H9 (cell line): ENCODE measurements at regions not wholly inside any gene's neighbourhood (a gene's known extent, or its start where the extent isn't known, plus 50 kb on each side); places are given as distances from the start of the nearest gene placed in this dataset.

Source experiments
- DNase-seq: peaks from one replicate; pipeline ENCODE4 v3.0.0-alpha.2; 2017
- H2AFZ ChIP-seq: one replicate; pipeline ENCODE4 v1.6.1; 2013; ENCODE audit warnings: mild to moderate bottlenecking, low read length, control low read depth, moderate library complexity
- H2AK5ac ChIP-seq: 2 replicates; pipeline ENCODE4 v1.6.1; 2013; ENCODE audit warnings: low read length, control low read depth, mixed read lengths; ENCODE audit not compliant: insufficient read length
- H2BK120ac ChIP-seq: one replicate; pipeline ENCODE4 v1.6.1; 2013; ENCODE audit warnings: low read depth, mild to moderate bottlenecking, low read length, control low read depth, inconsistent platforms; ENCODE audit not compliant: poor library complexity, severe bottlenecking
- H2BK12ac ChIP-seq: 2 replicates; pipeline ENCODE4 v1.6.1; 2013; ENCODE audit warnings: low read length, control low read depth, mixed read lengths, low read depth; ENCODE audit not compliant: insufficient read length
- H2BK15ac ChIP-seq: 2 replicates; pipeline ENCODE4 v1.6.1; 2013; ENCODE audit warnings: low read depth, low read length, control low read depth
- H2BK20ac ChIP-seq: one replicate; pipeline ENCODE4 v1.6.1; 2013; ENCODE audit warnings: low read depth, mild to moderate bottlenecking, low read length, control low read depth, inconsistent platforms; ENCODE audit not compliant: poor library complexity, severe bottlenecking
- H2BK5ac ChIP-seq: 2 replicates; pipeline ENCODE4 v1.6.1; 2013; ENCODE audit warnings: low read length, control low read depth, mixed read lengths; ENCODE audit not compliant: insufficient read length
- H3K14ac ChIP-seq: 2 replicates; pipeline ENCODE4 v1.6.1; 2013; ENCODE audit warnings: low read length, control low read depth; ENCODE audit not compliant: insufficient read depth
- H3K18ac ChIP-seq: 2 replicates; pipeline ENCODE4 v1.6.1; 2013; ENCODE audit warnings: low read depth, mild to moderate bottlenecking, mixed read lengths, low read length, control low read depth; ENCODE audit not compliant: insufficient read length
- H3K23ac ChIP-seq: 2 replicates; pipeline ENCODE4 v1.6.1; 2013; ENCODE audit warnings: low read length, control low read depth, mixed read lengths, low read depth; ENCODE audit not compliant: insufficient read length
- H3K23me2 ChIP-seq: 2 replicates; pipeline ENCODE4 v1.6.1; 2013; ENCODE audit warnings: low read depth, mild to moderate bottlenecking, mixed read lengths, low read length, control low read depth; ENCODE audit not compliant: insufficient read length, poor library complexity, severe bottlenecking
- H3K27ac ChIP-seq: 2 replicates; pipeline ENCODE4 v1.5.1; 2013; ENCODE audit warnings: low read length, control low read depth, mixed read lengths, low read depth; ENCODE audit not compliant: insufficient read length
- H3K27me3 ChIP-seq: 2 replicates; pipeline ENCODE4 v1.6.1; 2013; ENCODE audit warnings: low read length, control low read depth, inconsistent platforms; ENCODE audit not compliant: insufficient read depth
- H3K4ac ChIP-seq: 2 replicates; pipeline ENCODE4 v1.6.1; 2013; ENCODE audit warnings: low read depth, mild to moderate bottlenecking, control low read depth, inconsistent platforms, low read length, moderate library complexity
- H3K4me1 ChIP-seq: 2 replicates; pipeline ENCODE4 v1.6.1; 2013; ENCODE audit warnings: low read length, control low read depth, inconsistent platforms; ENCODE audit not compliant: insufficient read depth
- H3K4me2 ChIP-seq: 2 replicates; pipeline ENCODE4 v1.6.1; 2013; ENCODE audit warnings: low read length, control low read depth, mixed read lengths; ENCODE audit not compliant: insufficient read length, insufficient read depth
- H3K56ac ChIP-seq: 2 replicates; pipeline ENCODE4 v1.6.1; 2013; ENCODE audit warnings: low read depth, mild to moderate bottlenecking, mixed read lengths, low read length, control low read depth; ENCODE audit not compliant: insufficient read length
- H3K79me1 ChIP-seq: 2 replicates; pipeline ENCODE4 v1.6.1; 2013; ENCODE audit warnings: low read depth, mild to moderate bottlenecking, moderate library complexity, low read length, control low read depth, inconsistent platforms; ENCODE audit not compliant: insufficient read depth, poor library complexity, severe bottlenecking
- H3K79me2 ChIP-seq: 2 replicates; pipeline ENCODE4 v1.6.1; 2013; ENCODE audit warnings: low read length, control low read depth, inconsistent platforms; ENCODE audit not compliant: insufficient read depth
- H3K9ac ChIP-seq: 2 replicates; pipeline ENCODE4 v1.6.1; 2013; ENCODE audit warnings: low read length, control low read depth, mixed read lengths; ENCODE audit not compliant: insufficient read length; ENCODE audit errors: extremely low read depth
- H3K9me3 ChIP-seq: one replicate; pipeline ENCODE4 v1.6.1; 2013; ENCODE audit warnings: low read depth, low read length, inconsistent platforms; ENCODE audit not compliant: control insufficient read depth
- H3T11ph ChIP-seq: one replicate; pipeline ENCODE4 v1.6.1; 2013; ENCODE audit warnings: mild to moderate bottlenecking, low read length, control low read depth, inconsistent platforms
- H4K20me1 ChIP-seq: one replicate; pipeline ENCODE4 v1.6.1; 2013; ENCODE audit not compliant: control insufficient read depth, insufficient read length, insufficient read depth
- H4K5ac ChIP-seq: 2 replicates; pipeline ENCODE4 v1.6.1; 2013; ENCODE audit warnings: low read depth, mild to moderate bottlenecking, mixed read lengths, low read length, control low read depth; ENCODE audit not compliant: insufficient read length
- H4K8ac ChIP-seq: replicated peaks from 2 replicates; pipeline ENCODE4 v1.6.1; 2013; ENCODE audit warnings: low read length, control low read depth, mixed read lengths, low read depth; ENCODE audit not compliant: insufficient read length
- H4K91ac ChIP-seq: 2 replicates; pipeline ENCODE4 v1.6.1; 2013; ENCODE audit warnings: low read depth, mild to moderate bottlenecking, moderate library complexity, mixed read lengths, low read length, control low read depth; ENCODE audit not compliant: insufficient read length
- H3K27ac Mint-ChIP-seq, 3 experiments: 2 replicates in 2 of 3; 3 replicates in 1 of 3; pipeline ENCODE4 v1.8.0; 2020 to 2021; ENCODE audit warnings: mixed read lengths in 3 of 3, mild to moderate bottlenecking in 1 of 3, moderate library complexity in 1 of 3
- H3K27me3 Mint-ChIP-seq: 2 replicates; pipeline ENCODE4 v1.8.0; 2021; ENCODE audit warnings: low read depth, mild to moderate bottlenecking, moderate library complexity, mixed read lengths
- H3K36me3 Mint-ChIP-seq, 3 experiments: 2 replicates in 2 of 3; 3 replicates in 1 of 3; pipeline ENCODE4 v1.8.0; 2020 to 2021; ENCODE audit warnings: low read depth in 3 of 3, mixed read lengths in 3 of 3; ENCODE audit not compliant: insufficient read depth in 1 of 3
- H3K4me1 Mint-ChIP-seq, 2 experiments: 2 replicates each; pipeline ENCODE4 v1.8.0; 2020; ENCODE audit warnings: mixed read lengths in 2 of 2
- H3K4me3 Mint-ChIP-seq, 2 experiments: 2 replicates in 1 of 2; 3 replicates in 1 of 2; pipeline ENCODE4 v1.8.0; 2020 to 2021; ENCODE audit warnings: mild to moderate bottlenecking in 2 of 2, mixed read lengths in 2 of 2, moderate library complexity in 1 of 2
- H3K9me3 Mint-ChIP-seq, 2 experiments: 2 replicates in 1 of 2; 3 replicates in 1 of 2; pipeline ENCODE4 v1.8.0; 2020; ENCODE audit warnings: mild to moderate bottlenecking in 2 of 2, mixed read lengths in 2 of 2, moderate library complexity in 1 of 2
- WGBS: extraction: QIAGEN DNeasy Blood & Tissue Kit; methylation state at CpG from one replicate; pipeline ENCODE4 v1.1.7; 2013; ENCODE audit warnings: missing lambda C conversion rate, low lambda C conversion rate, mixed read lengths; ENCODE audit not compliant: insufficient read length; ENCODE audit errors: extremely low coverage; 5-methylcytosine and 5-hydroxymethylcytosine counted together
- TF ChIP-seq, protein P1 (sequence below): fragments of 200-600 bp; sonication (generic); conservative IDR thresholded peaks from 3 replicates; pipeline ENCODE4 v1.8.0; 2021; ENCODE audit warnings: antibody characterized with exemption, mild to moderate bottlenecking

DNA sequence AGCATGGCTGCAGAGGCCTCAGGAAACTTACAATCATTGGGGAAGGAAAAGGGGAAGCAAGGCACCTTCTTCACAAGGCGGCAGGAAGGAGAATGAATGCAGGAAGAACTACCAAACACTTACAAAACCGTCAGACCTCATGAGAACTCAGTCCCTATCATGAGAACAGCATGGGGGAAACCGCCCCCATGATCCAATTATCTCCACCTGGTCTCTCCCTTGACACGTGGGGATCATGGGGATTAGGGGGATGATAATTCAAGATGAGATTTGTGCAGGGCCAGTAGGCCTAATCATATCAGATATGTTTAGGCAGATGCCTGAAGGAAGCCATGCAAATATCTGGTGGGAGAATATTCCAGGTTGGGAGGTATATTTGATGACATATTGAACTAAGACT, 1176.4 kb upstream of the CDH18 start:
- H3T11ph ChIP-seq = no peak overlapping the region
- no peak for DNase-seq
- no peaks in the 10 kb centered on the region for H3K27me3 ChIP-seq
- Mint-ChIP-seq H3K4me3 (no peak overlapping the region), H3K4me1 (no peaks in the 10 kb centered on the region), H3K27ac (peak overlapping the region in 2 of 3 experiments; percentile 36 to 55; a peak in 2 of 7 replicates), H3K27me3 (no peaks in the 10 kb centered on the region), H3K36me3 (no peaks in the 10 kb centered on the region; a peak in 1 of 7 replicates), H3K9me3 (no peaks in the 10 kb centered on the region; a peak in 1 of 5 replicates)
- no peaks in the 10 kb centered on the region for H3K79me1 ChIP-seq
- no peak overlapping the region for H3K18ac ChIP-seq
- H2BK20ac ChIP-seq = no peak overlapping the region
- TF ChIP-seq, protein P1, sequence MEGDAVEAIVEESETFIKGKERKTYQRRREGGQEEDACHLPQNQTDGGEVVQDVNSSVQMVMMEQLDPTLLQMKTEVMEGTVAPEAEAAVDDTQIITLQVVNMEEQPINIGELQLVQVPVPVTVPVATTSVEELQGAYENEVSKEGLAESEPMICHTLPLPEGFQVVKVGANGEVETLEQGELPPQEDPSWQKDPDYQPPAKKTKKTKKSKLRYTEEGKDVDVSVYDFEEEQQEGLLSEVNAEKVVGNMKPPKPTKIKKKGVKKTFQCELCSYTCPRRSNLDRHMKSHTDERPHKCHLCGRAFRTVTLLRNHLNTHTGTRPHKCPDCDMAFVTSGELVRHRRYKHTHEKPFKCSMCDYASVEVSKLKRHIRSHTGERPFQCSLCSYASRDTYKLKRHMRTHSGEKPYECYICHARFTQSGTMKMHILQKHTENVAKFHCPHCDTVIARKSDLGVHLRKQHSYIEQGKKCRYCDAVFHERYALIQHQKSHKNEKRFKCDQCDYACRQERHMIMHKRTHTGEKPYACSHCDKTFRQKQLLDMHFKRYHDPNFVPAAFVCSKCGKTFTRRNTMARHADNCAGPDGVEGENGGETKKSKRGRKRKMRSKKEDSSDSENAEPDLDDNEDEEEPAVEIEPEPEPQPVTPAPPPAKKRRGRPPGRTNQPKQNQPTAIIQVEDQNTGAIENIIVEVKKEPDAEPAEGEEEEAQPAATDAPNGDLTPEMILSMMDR = no peak
- H3K56ac ChIP-seq = no peak overlapping the region
- no peaks in the 10 kb centered on the region for H3K79me2 ChIP-seq
- no peak overlapping the region for H4K5ac ChIP-seq
- H3K14ac ChIP-seq = no peak overlapping the region
- no peaks in the 10 kb centered on the region for H3K23me2 ChIP-seq
- H2BK120ac ChIP-seq = no peak overlapping the region
- H3K27ac ChIP-seq = no peak overlapping the region
- WGBS = no CpG with 5 or more reads among the region's 4 CpGs
- H3K4me2 ChIP-seq = no peak overlapping the region
- H2AFZ ChIP-seq = no peak overlapping the region
- H2BK5ac ChIP-seq = no peak overlapping the region
- no peak overlapping the region for H2AK5ac ChIP-seq
- H4K20me1 ChIP-seq = no peaks in the 10 kb centered on the region
- H3K9me3 ChIP-seq = no peaks in the 10 kb centered on the region
- H2BK15ac ChIP-seq = no peak overlapping the region
- no peak overlapping the region for H4K8ac ChIP-seq
- H2BK12ac ChIP-seq = no peak overlapping the region
- H4K91ac ChIP-seq = no peak overlapping the region
- no peaks in the 10 kb centered on the region for H3K4me1 ChIP-seq
- H3K4ac ChIP-seq = no peak overlapping the region
- H3K9ac ChIP-seq = no peak overlapping the region
- H3K23ac ChIP-seq = no peak overlapping the region
